ENCODE measurements at regions not wholly inside any gene's neighbourhood (a gene's known extent, or its start where the extent isn't known, plus 50 kb on each side); places are given as distances from the start of the nearest gene placed in this dataset.

- TF ChIP-seq CTCF (IDR thresholded peaks at IDR 0.05): no peak
- no peak for TF ChIP-seq EP300 (IDR thresholded peaks at IDR 0.05)
Measured at GRCh38 chr21:20877976-20878375, 120.2 kb upstream of the NCAM2 start.
